Sigmoid colon (tissue), 6 donors: ENCODE measurements at regions not wholly inside any gene's neighbourhood (a gene's known extent, or its start where the extent isn't known, plus 50 kb on each side); places are given as distances from the start of the nearest gene placed in this dataset.

Source experiments
- DNase-seq: peaks from one replicate; pipeline ENCODE4 v3.0.0-alpha.2; 2019
- H3K27ac ChIP-seq, 4 donors: fragments of 200-600 bp; sonication (generic); one replicate each; pipeline ENCODE4 v1.5.1; 2016 to 2019; ENCODE audit warnings: mild to moderate bottlenecking in 1 of 4
- H3K27me3 ChIP-seq, 3 donors: fragments of 200-600 bp; sonication (generic); one replicate each; pipeline ENCODE4 v1.5.1; 2019; ENCODE audit warnings: mild to moderate bottlenecking in 1 of 3
- H3K36me3 ChIP-seq, 4 donors: fragments of 200-600 bp; sonication (generic); one replicate each; pipeline ENCODE4 v1.5.1; 2016 to 2019
- H3K4me1 ChIP-seq, 4 donors: fragments of 200-600 bp; sonication (generic); one replicate each; pipeline ENCODE4 v1.5.1; 2017 to 2019
- H3K4me3 ChIP-seq, 4 donors: fragments of 200-600 bp; sonication (generic); one replicate each; pipeline ENCODE4 v1.5.1; 2017 to 2019; ENCODE audit warnings: mild to moderate bottlenecking in 2 of 4, moderate library complexity in 1 of 4
- H3K9me3 ChIP-seq, 4 donors: fragments of 200-600 bp in 3 of 4; sonication (generic) in 3 of 4; one replicate each; pipeline versions ENCODE4 v1.5.1 to v1.6.1; 2013 to 2019
- CTCF ChIP-seq, 4 experiments: fragments of 450-650 bp in 3 of 4; fragments of 200-600 bp in 1 of 4; IDR thresholded peaks; one replicate each; pipeline ENCODE4 v1.5.1; 2016 to 2019; ENCODE audit warnings: antibody characterized with exemption in 4 of 4, mild to moderate bottlenecking in 3 of 4, moderate library complexity in 2 of 4
- EP300 ChIP-seq, 4 donors: sonication (generic); formaldehyde crosslinking; IDR thresholded peaks; one replicate each; pipeline ENCODE4 v1.6.1; 2017; ENCODE audit warnings: antibody characterized with exemption in 4 of 4
- POLR2A ChIP-seq, 2 donors: fragments of 450-650 bp; IDR thresholded peaks; one replicate each; pipeline ENCODE4 v1.6.1; 2016; ENCODE audit warnings: antibody characterized with exemption in 2 of 2, mild to moderate bottlenecking in 2 of 2, moderate library complexity in 2 of 2
- POLR2AphosphoS5 ChIP-seq, 4 donors: sonication (generic); formaldehyde crosslinking; IDR thresholded peaks; one replicate each; pipeline ENCODE4 v1.6.1; 2017; ENCODE audit warnings: antibody characterized with exemption in 4 of 4
- WGBS, 2 donors: extraction: QIAGEN DNeasy Blood & Tissue Kit; methylation state at CpG; one replicate each; pipeline ENCODE4 v1.1.7; 2013; 5-methylcytosine and 5-hydroxymethylcytosine counted together
- intact Hi-C: fragments of 100-400 bp; cut with DNase I; formaldehyde crosslinking; loops from one replicate; pipeline ENCODE4 v1.15.1; 2023
- donor health status: healthy with polysubstance abuse.
- donor health status: healthy.

- no peak overlapping the region for H3K4me3 ChIP-seq
Observed at GRCh38 chr6:93721386-93722048, 302.2 kb upstream of the EPHA7 start.

GRCh38 chr6:93713974-93714373, 294.6 kb upstream of the EPHA7 start:
- H3K27me3 ChIP-seq = no peaks in the 10 kb centered on the region
- H3K4me3 ChIP-seq = no peak overlapping the region
- no peaks in the 10 kb centered on the region for H3K36me3 ChIP-seq
- intact Hi-C loops = no loop called here
- DNase-seq = no peak
- H3K9me3 ChIP-seq = peaks cover 0 to 5% (median 0%) of the 10 kb centered on the region in 4 donors
- no peak overlapping the region for H3K27ac ChIP-seq
- TF ChIP-seq POLR2AphosphoS5 (IDR thresholded peaks at IDR 0.05) (no peak), CTCF (IDR thresholded peaks at IDR 0.05) (no peak)
- no peaks in the 10 kb centered on the region for H3K4me1 ChIP-seq

More at GRCh38 chr6:93721386-93722048, 302.2 kb upstream of the EPHA7 start:
- intact Hi-C loops = no loop called here
- Histone ChIP-seq H3K9me3 (no peaks in the 10 kb centered on the region), H3K27me3 (no peaks in the 10 kb centered on the region), H3K4me1 (no peaks in the 10 kb centered on the region), H3K36me3 (no peaks in the 10 kb centered on the region), H3K27ac (no peak overlapping the region)
- TF ChIP-seq CTCF (IDR thresholded peaks at IDR 0.05) (peak in 2 of 4 experiments; percentile 12 to 21), POLR2AphosphoS5 (IDR thresholded peaks at IDR 0.05) (no peak)
- WGBS, 2 donors = 73 to 88% methylated on average over 3 of the region's 3 CpGs
- no peak for DNase-seq

- H3K27me3 ChIP-seq = no peaks in the 10 kb centered on the region
- no peak for DNase-seq
- 48 to 62% methylated on average over 1 of the region's 1 CpG for WGBS, 2 donors
- H3K27ac ChIP-seq = no peak overlapping the region
- H3K9me3 ChIP-seq = peaks cover 0 to 5% (median 0%) of the 10 kb centered on the region in 4 donors
- no peaks in the 10 kb centered on the region for H3K4me1 ChIP-seq
- H3K36me3 ChIP-seq = no peaks in the 10 kb centered on the region
- intact Hi-C loops = no loop called here
- TF ChIP-seq EP300 (IDR thresholded peaks at IDR 0.05) (no peak), POLR2AphosphoS5 (IDR thresholded peaks at IDR 0.05) (no peak)
- H3K4me3 ChIP-seq = no peak overlapping the region
Observed at GRCh38 chr6:93703431-93703830, 284.1 kb upstream of the EPHA7 start.

GRCh38 chr6:93701526-93701925, 282.2 kb upstream of the EPHA7 start:
- Histone ChIP-seq H3K9me3 (no peaks in the 10 kb centered on the region), H3K4me1 (no peaks in the 10 kb centered on the region), H3K4me3 (no peak overlapping the region), H3K27me3 (no peaks in the 10 kb centered on the region), H3K27ac (no peak overlapping the region), H3K36me3 (no peaks in the 10 kb centered on the region)
- TF ChIP-seq EP300 (IDR thresholded peaks at IDR 0.05) = no peak
- no peak for TF ChIP-seq POLR2AphosphoS5 (IDR thresholded peaks at IDR 0.05)
- TF ChIP-seq POLR2A (IDR thresholded peaks at IDR 0.05) = no peak
- TF ChIP-seq CTCF (IDR thresholded peaks at IDR 0.05) = no peak
- intact Hi-C loops = no loop called here
- WGBS, 2 donors = 76 to 79% methylated on average over 2 of the region's 2 CpGs
- no peak for DNase-seq

GRCh38 chr6:93685494-93685893, 266.1 kb upstream of the EPHA7 start:
- no peaks in the 10 kb centered on the region for H3K4me1 ChIP-seq
- H3K27me3 ChIP-seq = no peaks in the 10 kb centered on the region
- 96% methylated on average over 2 of the region's 2 CpGs for WGBS, 2 donors
- no peak for DNase-seq
- TF ChIP-seq CTCF (IDR thresholded peaks at IDR 0.05) (no peak), EP300 (IDR thresholded peaks at IDR 0.05) (no peak), POLR2A (IDR thresholded peaks at IDR 0.05) (no peak), POLR2AphosphoS5 (IDR thresholded peaks at IDR 0.05) (no peak)
- peaks cover 0 to 3% (median 0%) of the 10 kb centered on the region in 4 donors for H3K9me3 ChIP-seq
- intact Hi-C loops = no loop called here
- H3K36me3 ChIP-seq = no peaks in the 10 kb centered on the region
- no peak overlapping the region for H3K4me3 ChIP-seq
- H3K27ac ChIP-seq = no peak overlapping the region
